Trophoblast cell (in vitro differentiated cells and primary cell): ENCODE measurements at regions not wholly inside any gene's neighbourhood (a gene's known extent, or its start where the extent isn't known, plus 50 kb on each side); places are given as distances from the start of the nearest gene placed in this dataset.

ENCODE experiments used
- DNase-seq, 2 donors: peaks; one replicate each; pipeline ENCODE4 v3.0.0-alpha.2; 2016
- H2AFZ ChIP-seq: 2 replicates; pipeline ENCODE4 v1.6.1; 2013; ENCODE audit warnings: low read length, moderate library complexity, mild to moderate bottlenecking; ENCODE audit not compliant: insufficient read depth, poor library complexity
- H2AK5ac ChIP-seq: 2 replicates; pipeline ENCODE4 v1.6.1; 2013; ENCODE audit warnings: mild to moderate bottlenecking, low read length
- H2BK120ac ChIP-seq: 2 replicates; pipeline ENCODE4 v1.6.1; 2013; ENCODE audit warnings: low read length, mild to moderate bottlenecking, moderate library complexity; ENCODE audit not compliant: insufficient read depth, poor library complexity
- H2BK12ac ChIP-seq: 2 replicates; pipeline ENCODE4 v1.6.1; 2013; ENCODE audit warnings: mild to moderate bottlenecking, low read length, moderate library complexity
- H2BK5ac ChIP-seq: 2 replicates; pipeline ENCODE4 v1.6.1; 2013; ENCODE audit warnings: low read length, low read depth, moderate library complexity, mild to moderate bottlenecking; ENCODE audit not compliant: poor library complexity
- H3K14ac ChIP-seq: 2 replicates; pipeline ENCODE4 v1.6.1; 2013; ENCODE audit warnings: mild to moderate bottlenecking, low read length
- H3K18ac ChIP-seq: 2 replicates; pipeline ENCODE4 v1.6.1; 2013; ENCODE audit warnings: mild to moderate bottlenecking, low read length
- H3K23ac ChIP-seq: 2 replicates; pipeline ENCODE4 v1.6.1; 2013; ENCODE audit warnings: low read length
- H3K27ac ChIP-seq: 2 replicates; pipeline ENCODE4 v1.5.1; 2013; ENCODE audit warnings: low read depth, mild to moderate bottlenecking, inconsistent platforms, low read length, moderate library complexity
- H3K27me3 ChIP-seq: 2 replicates; pipeline ENCODE4 v1.6.1; 2013; ENCODE audit warnings: inconsistent platforms, mild to moderate bottlenecking, low read length, moderate library complexity; ENCODE audit not compliant: insufficient read depth
- H3K36me3 ChIP-seq, 2 experiments: 1 replicate in 1 of 2; 2 replicates in 1 of 2; pipeline ENCODE4 v1.6.1; 2013; ENCODE audit warnings: low read length in 2 of 2, mild to moderate bottlenecking in 2 of 2, moderate library complexity in 1 of 2; ENCODE audit not compliant: insufficient read depth in 2 of 2, control insufficient read depth in 1 of 2
- H3K4ac ChIP-seq: 2 replicates; pipeline ENCODE4 v1.6.1; 2013; ENCODE audit warnings: low read depth, mild to moderate bottlenecking, low read length, moderate library complexity
- H3K4me1 ChIP-seq, 2 experiments: 1 replicate in 1 of 2; 2 replicates in 1 of 2; pipeline ENCODE4 v1.6.1; 2013; ENCODE audit warnings: low read length in 2 of 2, mild to moderate bottlenecking in 2 of 2, moderate library complexity in 1 of 2; ENCODE audit not compliant: insufficient read depth in 2 of 2, control insufficient read depth in 1 of 2
- H3K4me2 ChIP-seq: 2 replicates; pipeline ENCODE4 v1.6.1; 2013; ENCODE audit warnings: inconsistent platforms, mild to moderate bottlenecking, low read length, moderate library complexity
- H3K4me3 ChIP-seq: 2 replicates; pipeline ENCODE4 v1.5.1; 2013; ENCODE audit warnings: mild to moderate bottlenecking, low read depth, low read length, inconsistent platforms
- H3K79me1 ChIP-seq: one replicate; pipeline ENCODE4 v1.6.1; 2013; ENCODE audit warnings: low read length
- H3K79me2 ChIP-seq: 2 replicates; pipeline ENCODE4 v1.6.1; 2013; ENCODE audit warnings: low read length, mild to moderate bottlenecking; ENCODE audit not compliant: control insufficient read depth, insufficient read depth, poor library complexity
- H3K9ac ChIP-seq: 2 replicates; pipeline ENCODE4 v1.6.1; 2013; ENCODE audit warnings: mild to moderate bottlenecking, low read length
- H3K9me3 ChIP-seq: 2 replicates; pipeline ENCODE4 v1.6.1; 2013; ENCODE audit warnings: low read depth, mild to moderate bottlenecking, control low read depth, inconsistent platforms, low read length; ENCODE audit not compliant: insufficient read depth
- H4K12ac ChIP-seq: 2 replicates; pipeline ENCODE4 v1.6.1; 2013; ENCODE audit warnings: low read depth, mild to moderate bottlenecking, low read length, moderate library complexity
- H4K8ac ChIP-seq: 2 replicates; pipeline ENCODE4 v1.6.1; 2013; ENCODE audit warnings: low read depth, mild to moderate bottlenecking, low read length, moderate library complexity
- H4K91ac ChIP-seq: one replicate; pipeline ENCODE4 v1.6.1; 2013; ENCODE audit warnings: low read depth, mild to moderate bottlenecking, low read length, moderate library complexity
- WGBS: extraction: QIAGEN DNeasy Blood & Tissue Kit; methylation state at CpG from one replicate; pipeline ENCODE4 v1.1.7; 2013; ENCODE audit warnings: missing lambda C conversion rate; ENCODE audit not compliant: insufficient read length, insufficient coverage; ENCODE audit errors: extremely low coverage; 5-methylcytosine and 5-hydroxymethylcytosine counted together

GRCh38 chr14:101481557-101481956 lies 79.7 kb upstream of the DIO3 start:
- no peaks in the 10 kb centered on the region for H3K27me3 ChIP-seq
- WGBS, result no CpG with 5 or more reads among the region's 5 CpGs

GRCh38 chr14:101482066-101482465 lies 79.2 kb upstream of the DIO3 start:
- peak overlapping the region; percentile 6 for H2BK12ac ChIP-seq
- H3K27ac ChIP-seq, result no peak overlapping the region
- H3K79me1 ChIP-seq, result peaks cover 10% of the 10 kb centered on the region
- no peaks in the 10 kb centered on the region for H3K36me3 ChIP-seq
- no peak overlapping the region for H2AK5ac ChIP-seq
- no peak for DNase-seq
- no peak overlapping the region for H2BK120ac ChIP-seq
- peaks cover 2% of the 10 kb centered on the region for H3K9me3 ChIP-seq
- no peak overlapping the region for H4K12ac ChIP-seq
- H4K8ac ChIP-seq, result no peak overlapping the region
- H3K27me3 ChIP-seq, result no peaks in the 10 kb centered on the region
- no peak overlapping the region for H3K4me2 ChIP-seq
- no peaks in the 10 kb centered on the region for H3K79me2 ChIP-seq
- H2BK5ac ChIP-seq, result no peak overlapping the region
- no peak overlapping the region for H3K4me3 ChIP-seq
- no CpG with 5 or more reads among the region's 4 CpGs for WGBS
- peaks cover 22 to 29% of the 10 kb centered on the region in 2 experiments for H3K4me1 ChIP-seq
- H3K4ac ChIP-seq, result no peak overlapping the region
- no peak overlapping the region for H3K14ac ChIP-seq
- H4K91ac ChIP-seq, result peak overlapping the region; percentile 51
- no peak overlapping the region for H2AFZ ChIP-seq
- H3K23ac ChIP-seq, result no peak overlapping the region
- no peak overlapping the region for H3K9ac ChIP-seq
- peak overlapping the region; percentile 47 for H3K18ac ChIP-seq

More at GRCh38 chr14:101481557-101481956, 79.7 kb upstream of the DIO3 start:
- peaks cover 10% of the 10 kb centered on the region for H3K79me1 ChIP-seq
- H2AFZ ChIP-seq, result no peak overlapping the region
- H4K91ac ChIP-seq, result peak overlapping the region; percentile 46
- H2BK12ac ChIP-seq, result peak overlapping the region; percentile 56
- no peaks in the 10 kb centered on the region for H3K79me2 ChIP-seq
- no peak overlapping the region for H3K27ac ChIP-seq
- no peak overlapping the region for H4K12ac ChIP-seq
- no peak overlapping the region for H3K9ac ChIP-seq
- DNase-seq, result no peak
- peaks cover 24 to 33% of the 10 kb centered on the region in 2 experiments for H3K4me1 ChIP-seq
- H3K9me3 ChIP-seq, result peaks cover 2% of the 10 kb centered on the region
- no peak overlapping the region for H3K4me3 ChIP-seq
- H2AK5ac ChIP-seq, result peak overlapping the region; percentile 57
- no peak overlapping the region for H3K14ac ChIP-seq
- H3K4me2 ChIP-seq, result no peak overlapping the region
- peak overlapping the region; percentile 47 for H3K18ac ChIP-seq
- H3K36me3 ChIP-seq, result no peaks in the 10 kb centered on the region
- no peak overlapping the region for H4K8ac ChIP-seq
- H2BK120ac ChIP-seq, result no peak overlapping the region
- H3K4ac ChIP-seq, result no peak overlapping the region
- no peak overlapping the region for H2BK5ac ChIP-seq
- H3K23ac ChIP-seq, result no peak overlapping the region

- Histone ChIP-seq H3K4ac (no peak overlapping the region), H2BK120ac (no peak overlapping the region), H4K12ac (no peak overlapping the region), H3K14ac (no peak overlapping the region), H3K9me3 (peaks cover under 1% of the 10 kb centered on the region), H3K4me2 (no peak overlapping the region), H2BK5ac (no peak overlapping the region), H3K4me3 (no peak overlapping the region), H3K4me1 (peaks cover 15 to 18% of the 10 kb centered on the region in 2 experiments), H3K23ac (no peak overlapping the region), H2BK12ac (no peak overlapping the region), H3K79me2 (no peaks in the 10 kb centered on the region), H3K36me3 (no peaks in the 10 kb centered on the region), H3K27me3 (no peaks in the 10 kb centered on the region), H3K18ac (no peak overlapping the region), H4K91ac (no peak overlapping the region), H3K9ac (no peak overlapping the region), H3K27ac (no peak overlapping the region), H2AK5ac (no peak overlapping the region), H3K79me1 (peaks cover 7% of the 10 kb centered on the region), H4K8ac (no peak overlapping the region), H2AFZ (no peak overlapping the region)
- no CpG with 5 or more reads among the region's 4 CpGs for WGBS
- no peak for DNase-seq
These were observed 77.5 kb upstream of the DIO3 start for GRCh38 chr14:101483829-101484228.

- no peak overlapping the region for H3K14ac ChIP-seq
- no peak overlapping the region for H3K18ac ChIP-seq
- H3K27me3 ChIP-seq, result no peaks in the 10 kb centered on the region
- DNase-seq, result no peak
- no peak overlapping the region for H2BK12ac ChIP-seq
- no peak overlapping the region for H2BK5ac ChIP-seq
- no peaks in the 10 kb centered on the region for H3K79me2 ChIP-seq
- no peak overlapping the region for H3K4ac ChIP-seq
- H4K91ac ChIP-seq, result no peak overlapping the region
- H3K9ac ChIP-seq, result no peak overlapping the region
- H4K8ac ChIP-seq, result no peak overlapping the region
- no peaks in the 10 kb centered on the region for H3K79me1 ChIP-seq
- H3K9me3 ChIP-seq, result peaks cover 4% of the 10 kb centered on the region
- no peak overlapping the region for H3K4me3 ChIP-seq
- H3K4me1 ChIP-seq, result peaks cover 0 to 5% of the 10 kb centered on the region in 2 experiments
- H3K4me2 ChIP-seq, result no peak overlapping the region
- H3K23ac ChIP-seq, result no peak overlapping the region
- H2AK5ac ChIP-seq, result no peak overlapping the region
- H3K27ac ChIP-seq, result no peak overlapping the region
- no CpG with 5 or more reads among the region's 9 CpGs for WGBS
- H3K36me3 ChIP-seq, result no peaks in the 10 kb centered on the region
- no peak overlapping the region for H2BK120ac ChIP-seq
- H2AFZ ChIP-seq, result no peak overlapping the region
- no peak overlapping the region for H4K12ac ChIP-seq
These were observed 72.1 kb upstream of the DIO3 start for GRCh38 chr14:101489092-101489760.
